ENCODE measurements at regions not wholly inside any gene's neighbourhood (a gene's known extent, or its start where the extent isn't known, plus 50 kb on each side); places are given as distances from the start of the nearest gene placed in this dataset.
"Not testable (repeated sequence)": the region's sequence is repeated elsewhere in the genome, so short reads cannot be mapped to it uniquely, and the experiment has no call there.

GRCh38 chr4:19021617-19022016, 1000.1 kb upstream of the LCORL start:
- DNase-seq (no peak), ATAC-seq (no peak)
- intact Hi-C loops (cut with DNase I): no loop called here

DNA sequence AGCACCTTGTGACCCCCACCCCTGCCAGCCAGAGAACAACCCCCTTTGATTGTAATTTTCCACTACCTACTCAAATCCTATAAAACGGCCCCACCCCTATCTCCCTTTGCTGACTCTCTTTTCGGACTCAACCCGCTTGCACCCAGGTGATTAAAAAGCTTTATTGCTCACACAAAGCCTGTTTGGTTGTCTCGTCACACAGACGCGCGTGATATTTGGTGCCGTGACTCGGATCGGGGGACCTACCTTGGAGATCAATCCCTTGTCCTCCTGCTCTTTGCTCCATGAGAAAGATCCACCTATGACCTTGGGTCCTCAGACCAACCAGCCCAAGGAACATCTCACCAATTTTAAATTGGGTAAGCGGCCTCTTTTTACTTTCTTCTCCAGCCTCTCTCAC, 995.0 kb upstream of the LCORL start:
- ATAC-seq; DNase-seq; intact Hi-C loops (cut with DNase I): not testable (repeated sequence)

GRCh38 chr4:19014594-19014993, 993.0 kb upstream of the LCORL start:
- DNase-seq (no peak), ATAC-seq (no peak)
- intact Hi-C loops (cut with DNase I): no loop called here

GRCh38 chr4:19010761-19011160, 989.2 kb upstream of the LCORL start:
- ATAC-seq: no peak
- no peak for DNase-seq
- intact Hi-C loops (cut with DNase I): no loop called here

GRCh38 chr4:19009881-19010280, 988.3 kb upstream of the LCORL start:
- intact Hi-C loops (cut with DNase I): no loop called here
- DNase-seq: no peak
- no peak for ATAC-seq

DNA sequence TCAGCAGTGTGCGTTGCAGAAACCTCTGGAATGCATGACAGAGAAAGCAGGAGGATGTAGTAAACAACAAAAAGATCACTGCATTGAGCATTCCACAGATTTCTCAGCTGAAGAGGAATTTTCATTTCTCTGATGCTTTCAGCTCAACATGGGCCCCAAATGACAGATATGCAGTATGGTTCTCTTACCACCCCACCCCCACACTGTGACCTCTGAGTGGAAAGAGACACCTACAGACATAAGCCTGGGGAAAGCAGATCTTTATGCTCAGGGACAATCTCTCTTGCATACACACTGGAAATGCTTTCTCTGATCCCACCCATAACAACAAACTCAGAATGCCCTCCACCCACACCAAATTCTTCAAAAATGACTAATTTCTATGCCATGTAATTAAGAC, 983.7 kb upstream of the LCORL start:
- no peak for ATAC-seq
- intact Hi-C loops (cut with DNase I): no loop called here
- DNase-seq: no peak

DNA sequence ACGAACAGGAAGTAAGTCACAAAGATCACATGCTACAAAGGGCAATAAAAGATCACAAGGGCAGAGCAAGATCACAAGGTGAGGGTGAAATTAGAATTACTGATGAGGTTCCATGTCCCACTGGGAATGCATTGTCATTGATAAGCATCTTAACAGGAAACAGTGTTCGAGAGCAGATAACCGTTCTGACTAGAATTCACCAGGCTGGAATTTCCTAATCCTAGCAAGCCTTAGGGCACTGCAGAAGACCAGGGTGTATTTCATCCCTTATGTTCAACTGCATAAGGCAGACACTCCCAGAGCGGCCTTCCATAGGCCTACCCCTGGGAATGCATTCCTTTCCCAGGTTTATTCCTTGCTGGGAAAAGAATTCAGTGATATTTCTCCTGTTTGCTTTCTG, 980.6 kb upstream of the LCORL start:
- intact Hi-C loops (cut with DNase I): no loop called here
- ATAC-seq: no peak
- no peak for DNase-seq

- no peak for ATAC-seq
Observed at GRCh38 chr4:18999595-18999994, 978.0 kb upstream of the LCORL start.

DNA sequence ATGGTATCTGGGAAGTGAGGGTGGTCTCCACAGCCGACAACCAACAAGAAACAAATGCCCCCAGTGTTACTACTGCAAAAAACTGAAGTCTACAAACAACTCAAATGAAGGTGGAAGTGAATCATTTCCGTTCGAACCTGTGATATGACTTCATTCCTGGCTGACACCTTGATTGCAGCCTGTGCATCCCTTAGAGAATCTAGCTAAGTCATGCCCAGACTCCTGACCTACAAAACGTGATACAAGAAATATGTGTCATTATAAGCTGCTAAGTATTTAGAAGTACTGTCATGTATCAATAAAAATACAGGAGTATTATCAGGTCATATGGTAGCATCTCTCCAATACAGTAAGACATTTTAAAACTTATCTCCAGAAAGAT, 959.7 kb upstream of the LCORL start:
- no peak for DNase-seq
- no peak for ATAC-seq
- intact Hi-C loops (cut with DNase I): no loop called here

More at GRCh38 chr4:18999595-18999994, 978.0 kb upstream of the LCORL start:
- no peak for DNase-seq
- intact Hi-C loops (cut with DNase I): no loop called here

- intact Hi-C loops (cut with DNase I): no loop called here
- ATAC-seq (no peak), DNase-seq (no peak)
Observed at GRCh38 chr4:18980516-18981233, 959.1 kb upstream of the LCORL start.

GRCh38 chr4:18976884-18977283, 955.3 kb upstream of the LCORL start:
- ATAC-seq: no peak
- intact Hi-C loops (cut with DNase I): no loop called here
- no peak for DNase-seq

GRCh38 chr4:18975916-18976808, 954.6 kb upstream of the LCORL start:
- intact Hi-C loops (cut with DNase I): no loop called here
- DNase-seq: no peak
- ATAC-seq: no peak

- no peak for ATAC-seq
- intact Hi-C loops (cut with DNase I): no loop called here
- DNase-seq: no peak
Observed at GRCh38 chr4:18973296-18973695, 951.7 kb upstream of the LCORL start.

- intact Hi-C loops (cut with DNase I): no loop called here
- DNase-seq (no peak), ATAC-seq (no peak)
Observed at GRCh38 chr4:18961879-18962278, 940.3 kb upstream of the LCORL start.

- intact Hi-C loops (cut with DNase I): no loop called here
- ATAC-seq (no peak), DNase-seq (no peak)
Observed at GRCh38 chr4:18961266-18961665, 939.7 kb upstream of the LCORL start.

- ATAC-seq (no peak), DNase-seq (no peak)
- intact Hi-C loops (cut with DNase I): no loop called here
Observed at GRCh38 chr4:18957716-18958115, 936.2 kb upstream of the LCORL start.

DNA sequence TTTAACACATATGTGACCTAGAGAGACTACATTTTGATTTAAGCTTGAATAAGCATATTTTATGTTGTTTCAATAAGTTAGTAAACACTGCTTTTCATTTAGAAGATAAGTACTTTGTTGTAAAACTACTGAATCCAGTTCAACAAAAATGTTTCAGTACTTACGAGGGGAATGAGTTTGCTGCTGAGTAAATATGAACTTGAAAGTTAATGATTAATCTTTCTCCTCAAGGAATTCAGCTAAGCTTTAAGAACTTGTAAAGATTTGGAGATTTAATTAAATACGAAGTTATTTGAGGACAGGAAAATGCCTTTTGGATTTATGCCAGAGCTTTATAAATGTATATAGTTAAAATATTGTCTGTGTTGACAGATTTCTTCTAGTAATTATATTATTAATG, 933.0 kb upstream of the LCORL start:
- intact Hi-C loops (cut with DNase I): no loop called here
- ATAC-seq: no peak
- DNase-seq: no peak

DNA sequence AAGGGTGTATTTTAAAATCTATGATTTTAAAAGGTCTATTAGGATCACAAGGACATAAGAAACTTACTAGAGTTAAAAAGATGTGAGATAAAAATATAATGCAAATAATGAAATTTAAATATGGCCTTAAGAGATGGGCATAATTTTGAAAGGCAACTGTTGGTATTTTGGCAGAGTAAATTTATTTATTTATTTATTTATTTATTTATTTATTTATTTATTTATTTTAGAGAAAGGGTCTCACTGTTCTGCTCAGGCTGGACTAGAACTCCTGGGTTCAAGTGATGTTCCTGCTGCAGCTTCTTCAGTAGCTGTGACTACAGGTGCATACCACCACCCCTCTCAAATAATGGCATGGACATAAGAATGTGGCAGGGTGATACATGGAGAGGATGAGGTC, 932.1 kb upstream of the LCORL start:
- DNase-seq (no peak), ATAC-seq (no peak)
- intact Hi-C loops (cut with DNase I): no loop called here

- no peak for ATAC-seq
- DNase-seq: no peak
- intact Hi-C loops (cut with DNase I): loop anchor here in 1 of 2 donors (5.0 kb wide), 1 partner anchor 253 kb away; no protein-coding TSS in a partner anchor
Observed at GRCh38 chr4:18945464-18945863, 923.9 kb upstream of the LCORL start.

DNA sequence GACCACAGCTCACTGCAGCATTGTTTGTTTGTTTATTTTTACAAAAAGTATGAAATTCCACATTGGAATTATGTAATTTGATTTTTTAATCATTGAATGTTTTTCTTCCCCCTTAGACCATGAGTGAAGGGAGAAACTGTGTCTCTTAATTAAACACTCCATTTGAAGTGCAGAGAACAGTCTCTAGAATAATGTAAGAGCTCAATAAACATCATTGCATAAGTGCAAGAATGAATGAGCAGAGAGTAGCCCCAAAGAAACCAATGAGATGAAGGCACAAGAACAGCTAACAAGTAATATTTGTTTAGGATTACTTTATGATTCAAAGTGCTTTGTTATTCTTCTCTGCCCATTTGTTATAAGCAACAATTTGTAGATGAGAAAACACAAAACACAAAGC, 921.3 kb upstream of the LCORL start:
- ATAC-seq (no peak), DNase-seq (no peak)
- intact Hi-C loops (cut with DNase I): no loop called here
